Dendritic cell treated with granulocyte-macrophage colony-stimulating factor and Interleukin-4, amounts not matched to agents 40 ng/mL and 50 ng/mL, for 4 days (primary cell): ENCODE measurements at regions not wholly inside any gene's neighbourhood (a gene's known extent, or its start where the extent isn't known, plus 50 kb on each side); places are given as distances from the start of the nearest gene placed in this dataset.

ENCODE experiments used
- H3K27ac Mint-ChIP-seq: one replicate; pipeline ENCODE4 v1.8.0; 2022; ENCODE audit warnings: mild to moderate bottlenecking, mixed read lengths
- H3K27me3 Mint-ChIP-seq: one replicate; pipeline ENCODE4 v1.8.0; 2022; ENCODE audit warnings: mild to moderate bottlenecking, mixed read lengths
- H3K36me3 Mint-ChIP-seq: one replicate; pipeline ENCODE4 v1.8.0; 2022; ENCODE audit warnings: low read depth, mixed read lengths
- H3K4me1 Mint-ChIP-seq: one replicate; pipeline ENCODE4 v1.8.0; 2022; ENCODE audit warnings: low read depth, mixed read lengths
- H3K4me3 Mint-ChIP-seq: one replicate; pipeline ENCODE4 v1.8.0; 2022; ENCODE audit warnings: mild to moderate bottlenecking, moderate library complexity, mixed read lengths
- H3K9me3 Mint-ChIP-seq: one replicate; pipeline ENCODE4 v1.8.0; 2022; ENCODE audit warnings: mixed read lengths
- intact Hi-C: fragments of 100-400 bp; cut with micrococcal nuclease; formaldehyde crosslinking; loops from one replicate; pipeline ENCODE4 v1.15.0; 2022

DNA sequence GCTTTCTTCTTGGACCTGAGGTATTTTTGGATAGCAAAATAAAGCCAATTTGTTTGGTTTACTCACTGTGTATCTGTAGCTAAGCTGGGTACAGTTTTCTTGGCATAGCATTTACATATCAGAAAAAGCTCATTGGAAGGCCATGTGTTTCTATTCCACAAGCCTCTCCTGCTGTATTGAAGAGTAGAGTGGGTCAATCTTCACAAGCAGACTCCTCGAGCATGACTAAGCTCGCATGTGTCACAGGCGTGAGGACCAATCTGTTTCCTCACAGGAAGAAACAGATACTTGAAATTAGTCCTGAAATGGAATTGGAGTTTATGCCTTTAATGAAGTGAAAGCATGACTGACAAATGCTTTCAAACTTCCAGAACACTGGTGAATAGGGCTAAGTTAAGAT, 1279.0 kb upstream of the MAP3K7 start:
- Mint-ChIP-seq H3K36me3 (no peaks in the 10 kb centered on the region), H3K27ac (no peak overlapping the region), H3K4me1 (no peaks in the 10 kb centered on the region), H3K27me3 (no peaks in the 10 kb centered on the region), H3K9me3 (peaks cover 18% of the 10 kb centered on the region), H3K4me3 (no peak overlapping the region)
- intact Hi-C loops: no loop called here

DNA sequence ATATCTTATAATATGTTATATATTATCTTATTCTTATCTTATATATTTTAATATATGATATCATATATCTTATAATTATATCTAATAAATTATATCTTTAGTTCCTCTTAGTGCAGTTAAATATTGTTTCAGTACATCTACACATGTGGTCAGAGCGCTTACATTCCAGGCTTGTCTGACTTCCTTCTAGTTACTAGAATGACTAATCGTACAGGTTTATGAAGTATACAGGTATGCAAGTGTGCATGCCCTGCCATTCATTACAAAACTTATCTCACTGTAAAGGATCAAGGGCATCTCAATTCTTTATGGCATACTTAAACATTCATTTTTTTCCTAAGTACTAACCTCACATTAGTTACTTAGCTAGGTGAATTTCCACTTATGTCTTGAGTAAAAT, 1278.0 kb upstream of the MAP3K7 start:
- intact Hi-C loops: no loop called here
- Mint-ChIP-seq H3K36me3 (no peaks in the 10 kb centered on the region), H3K27me3 (no peaks in the 10 kb centered on the region)

DNA sequence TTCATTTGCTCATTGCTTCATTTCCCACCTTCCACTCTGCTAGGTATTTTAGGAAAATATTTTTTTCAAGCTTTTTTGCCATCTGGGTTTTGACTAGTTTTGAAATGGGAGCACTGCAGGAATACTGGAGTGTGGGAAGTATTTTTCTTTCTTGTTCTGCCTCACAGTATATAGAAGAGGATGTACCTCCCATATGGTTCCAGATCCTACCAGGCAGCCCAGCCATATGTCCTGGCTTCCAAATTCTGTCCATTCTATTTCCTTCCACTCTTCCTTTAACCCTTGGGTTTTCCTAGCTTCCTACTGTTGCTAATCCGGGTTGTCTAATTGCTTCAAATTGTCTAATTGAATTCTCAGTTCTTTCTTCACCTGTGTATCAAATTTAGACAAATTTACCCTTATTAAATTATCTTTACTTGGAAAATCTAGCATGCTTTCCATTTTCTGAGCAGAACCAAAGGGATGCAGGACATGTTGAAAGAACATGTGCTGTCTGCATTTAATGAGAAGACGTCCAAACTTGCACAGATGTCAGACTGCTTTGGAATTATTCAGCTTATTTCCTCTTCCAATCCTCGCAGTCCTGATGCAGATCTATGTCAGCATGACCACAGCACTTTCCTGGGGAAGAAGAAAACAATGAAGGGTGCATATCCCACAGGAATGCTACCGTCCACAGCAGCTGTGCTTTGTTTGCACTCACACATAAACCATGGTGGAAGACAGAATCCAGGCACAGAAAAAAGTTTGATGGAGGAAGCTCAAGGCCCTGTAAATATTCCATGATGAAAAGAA, 1273.9 kb upstream of the MAP3K7 start:
- H3K4me1 Mint-ChIP-seq: no peaks in the 10 kb centered on the region
- H3K9me3 Mint-ChIP-seq: peaks cover 9% of the 10 kb centered on the region
- intact Hi-C loops: no loop called here
- H3K36me3 Mint-ChIP-seq: no peaks in the 10 kb centered on the region
- no peak overlapping the region for H3K4me3 Mint-ChIP-seq
- H3K27ac Mint-ChIP-seq: no peak overlapping the region
- no peaks in the 10 kb centered on the region for H3K27me3 Mint-ChIP-seq

More for the DNA sequence above, 1278.0 kb upstream of the MAP3K7 start:
- no peak overlapping the region for H3K27ac Mint-ChIP-seq
- no peaks in the 10 kb centered on the region for H3K4me1 Mint-ChIP-seq
- H3K4me3 Mint-ChIP-seq: no peak overlapping the region
- H3K9me3 Mint-ChIP-seq: peaks cover 18% of the 10 kb centered on the region

DNA sequence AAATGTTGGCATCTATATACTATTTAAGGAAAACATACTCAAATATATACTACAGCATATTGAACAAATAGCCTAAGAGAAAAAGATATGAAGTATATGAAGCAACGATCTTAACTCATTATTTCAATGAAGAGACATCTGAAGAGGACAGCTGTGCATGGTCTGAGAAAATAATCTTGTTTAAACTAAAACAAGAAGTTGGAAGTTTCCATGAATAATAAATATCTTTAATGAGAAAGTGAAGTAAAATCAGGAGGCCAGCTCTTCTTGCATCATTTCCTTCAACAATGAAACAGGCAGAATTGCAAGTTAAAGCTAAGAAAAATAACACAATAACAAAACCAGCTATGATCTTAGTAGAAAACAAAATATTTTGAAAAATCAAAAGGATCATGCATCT, 1265.4 kb upstream of the MAP3K7 start:
- Mint-ChIP-seq H3K4me3 (no peak overlapping the region), H3K4me1 (no peaks in the 10 kb centered on the region), H3K27ac (no peak overlapping the region), H3K9me3 (peaks cover 2% of the 10 kb centered on the region), H3K27me3 (no peaks in the 10 kb centered on the region), H3K36me3 (no peaks in the 10 kb centered on the region)
- intact Hi-C loops: no loop called here

DNA sequence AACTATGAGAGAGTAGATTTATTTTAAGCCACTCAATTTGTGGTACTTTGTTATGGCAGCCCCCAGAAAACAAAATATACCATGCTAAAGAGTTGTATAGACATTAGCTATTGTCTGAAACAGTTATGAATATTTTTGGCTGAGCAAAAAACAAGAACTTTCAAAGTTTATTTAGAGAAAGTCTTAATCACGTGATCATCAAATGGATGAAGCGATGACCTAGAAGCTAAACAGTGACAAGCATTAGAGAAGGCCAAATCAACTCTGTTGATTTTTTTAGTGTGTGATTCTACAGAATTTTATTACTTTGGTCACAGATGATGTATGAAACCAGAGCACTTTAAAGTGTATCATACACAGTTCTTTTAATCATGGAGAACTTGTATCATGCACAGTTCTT, 1247.9 kb upstream of the MAP3K7 start:
- intact Hi-C loops: no loop called here
- Mint-ChIP-seq H3K4me1 (no peaks in the 10 kb centered on the region), H3K27ac (no peak overlapping the region), H3K9me3 (no peaks in the 10 kb centered on the region), H3K36me3 (no peaks in the 10 kb centered on the region), H3K27me3 (no peaks in the 10 kb centered on the region), H3K4me3 (no peak overlapping the region)

DNA sequence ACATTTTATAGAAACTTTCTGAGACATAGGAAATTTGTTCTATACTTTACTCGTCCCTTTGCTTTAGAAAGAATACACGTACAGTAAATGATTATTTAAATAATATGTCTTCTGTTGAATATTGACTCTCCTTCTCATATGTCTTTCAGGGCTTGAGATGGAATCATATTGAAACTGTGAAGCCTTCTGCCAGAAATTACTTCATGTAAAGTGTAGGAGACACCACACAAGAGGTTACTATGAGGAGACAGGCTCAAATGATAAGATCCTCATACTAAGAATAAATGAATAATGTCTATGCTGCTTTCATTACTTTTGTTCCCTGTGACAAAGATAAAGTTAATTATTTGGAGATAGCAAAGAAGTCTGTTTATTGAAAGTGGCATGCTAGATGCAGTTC, 1240.3 kb upstream of the MAP3K7 start:
- Mint-ChIP-seq H3K27ac (no peak overlapping the region), H3K4me1 (no peaks in the 10 kb centered on the region), H3K36me3 (no peaks in the 10 kb centered on the region), H3K9me3 (peaks cover 18% of the 10 kb centered on the region), H3K4me3 (no peak overlapping the region), H3K27me3 (no peaks in the 10 kb centered on the region)
- intact Hi-C loops: no loop called here

DNA sequence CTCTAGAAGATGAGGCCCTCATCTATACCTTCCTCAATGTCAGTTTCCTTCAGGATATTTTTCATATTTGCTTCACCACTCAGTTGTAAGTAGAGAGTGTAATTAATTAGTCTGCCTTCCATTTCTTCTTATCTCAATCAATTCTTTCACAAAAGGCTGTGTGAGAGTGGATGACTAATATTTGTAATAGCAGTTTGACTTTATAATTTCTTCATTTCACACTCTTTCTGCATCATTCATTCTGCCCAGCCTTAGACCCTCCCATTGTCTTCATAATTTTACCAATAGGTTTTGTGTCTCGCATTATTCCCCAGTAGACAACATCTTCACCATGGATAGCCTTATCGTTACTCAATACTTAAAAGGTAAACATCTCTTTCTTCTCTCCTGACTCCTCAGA, 1239.3 kb upstream of the MAP3K7 start:
- intact Hi-C loops: no loop called here
- Mint-ChIP-seq H3K9me3 (peaks cover 18% of the 10 kb centered on the region), H3K27me3 (no peaks in the 10 kb centered on the region), H3K27ac (no peak overlapping the region), H3K36me3 (no peaks in the 10 kb centered on the region), H3K4me1 (no peaks in the 10 kb centered on the region), H3K4me3 (no peak overlapping the region)

DNA sequence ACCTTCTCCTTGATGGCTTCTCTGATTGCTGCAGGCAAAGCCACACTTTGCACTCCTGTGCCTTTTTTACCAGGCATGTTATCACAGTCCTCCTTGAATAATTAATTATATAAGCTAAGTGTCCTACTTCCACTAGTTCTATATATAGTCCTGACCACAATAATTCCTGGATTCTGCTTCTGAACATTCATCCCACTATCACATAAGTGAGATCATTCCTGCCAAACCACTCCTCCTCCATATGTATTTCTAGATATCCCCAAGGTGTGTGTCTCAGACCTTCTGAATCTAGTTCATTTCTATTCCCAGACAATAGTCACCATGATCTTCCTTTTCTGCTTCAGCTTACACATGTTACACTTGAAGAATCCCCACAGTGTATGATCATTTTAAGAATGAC, 1237.5 kb upstream of the MAP3K7 start:
- no peak overlapping the region for H3K4me3 Mint-ChIP-seq
- H3K27ac Mint-ChIP-seq: no peak overlapping the region
- peaks cover 18% of the 10 kb centered on the region for H3K9me3 Mint-ChIP-seq
- no peaks in the 10 kb centered on the region for H3K4me1 Mint-ChIP-seq
- no peaks in the 10 kb centered on the region for H3K27me3 Mint-ChIP-seq
- no peaks in the 10 kb centered on the region for H3K36me3 Mint-ChIP-seq
- intact Hi-C loops: no loop called here

DNA sequence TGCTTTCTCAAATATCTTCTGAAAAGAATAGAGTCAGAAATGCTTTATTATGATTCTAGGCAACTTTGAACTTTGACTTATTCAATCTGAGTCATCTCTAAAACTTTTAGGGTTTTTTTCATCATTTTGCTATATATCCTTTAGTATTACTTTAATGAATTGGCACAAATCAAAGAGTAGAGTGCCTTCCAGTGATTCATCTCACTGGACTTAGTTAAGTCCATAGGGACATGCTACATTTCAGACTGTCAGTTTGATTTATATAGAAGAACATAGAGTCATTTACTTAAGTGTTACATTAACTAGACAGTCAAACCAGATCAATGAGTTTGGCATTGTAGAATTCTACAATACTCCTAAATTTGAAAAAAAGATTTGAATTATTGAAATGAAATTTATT, 1235.7 kb upstream of the MAP3K7 start:
- H3K27me3 Mint-ChIP-seq: no peaks in the 10 kb centered on the region
- no peak overlapping the region for H3K27ac Mint-ChIP-seq
- intact Hi-C loops: no loop called here
- peaks cover 26% of the 10 kb centered on the region for H3K9me3 Mint-ChIP-seq
- no peak overlapping the region for H3K4me3 Mint-ChIP-seq
- H3K36me3 Mint-ChIP-seq: no peaks in the 10 kb centered on the region
- no peaks in the 10 kb centered on the region for H3K4me1 Mint-ChIP-seq

DNA sequence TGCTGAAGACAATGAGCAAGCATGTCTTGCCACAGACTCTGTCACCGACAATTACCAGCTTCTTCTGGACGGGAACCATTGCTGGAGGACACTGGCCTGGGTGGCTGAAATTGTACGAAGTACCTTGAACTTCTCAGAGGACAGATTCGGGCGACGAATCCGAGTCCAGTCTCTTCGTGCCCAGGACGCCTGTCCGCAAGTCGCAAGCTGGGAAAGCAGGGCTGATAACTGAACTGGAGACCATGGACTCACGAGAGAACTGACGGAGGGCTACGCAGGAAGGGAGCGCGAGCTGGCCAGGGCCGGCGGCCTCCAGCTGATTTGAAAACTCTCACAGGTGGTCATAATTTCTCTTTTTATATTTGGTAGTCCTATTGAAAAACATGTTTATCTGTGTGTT, 1229.5 kb upstream of the MAP3K7 start:
- intact Hi-C loops: no loop called here
- Mint-ChIP-seq H3K4me1 (no peaks in the 10 kb centered on the region), H3K27ac (no peak overlapping the region), H3K27me3 (no peaks in the 10 kb centered on the region), H3K9me3 (peaks cover 8% of the 10 kb centered on the region), H3K4me3 (no peak overlapping the region), H3K36me3 (no peaks in the 10 kb centered on the region)

DNA sequence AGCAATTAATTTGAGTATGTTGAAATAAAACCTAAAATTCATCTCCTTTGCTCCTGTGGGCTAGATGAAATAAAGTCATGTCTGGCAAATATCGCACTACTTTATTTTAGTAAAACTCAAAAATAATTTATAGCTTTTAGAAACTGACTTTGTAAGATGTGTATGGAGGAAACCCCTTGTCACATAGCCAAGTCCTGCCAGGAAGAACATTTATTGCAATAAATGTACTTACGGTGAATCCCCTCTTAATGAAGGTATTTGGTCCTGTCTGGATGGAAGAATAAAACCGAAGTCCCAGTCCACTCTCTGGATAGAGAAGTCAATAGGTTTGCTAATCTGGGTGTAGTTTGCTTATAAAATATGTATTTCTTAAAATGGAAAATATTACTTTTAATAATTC, 1226.8 kb upstream of the MAP3K7 start:
- H3K9me3 Mint-ChIP-seq: peaks cover 8% of the 10 kb centered on the region
- no peaks in the 10 kb centered on the region for H3K36me3 Mint-ChIP-seq
- intact Hi-C loops: no loop called here
- H3K4me3 Mint-ChIP-seq: no peak overlapping the region
- no peaks in the 10 kb centered on the region for H3K27me3 Mint-ChIP-seq
- H3K27ac Mint-ChIP-seq: no peak overlapping the region
- no peaks in the 10 kb centered on the region for H3K4me1 Mint-ChIP-seq

DNA sequence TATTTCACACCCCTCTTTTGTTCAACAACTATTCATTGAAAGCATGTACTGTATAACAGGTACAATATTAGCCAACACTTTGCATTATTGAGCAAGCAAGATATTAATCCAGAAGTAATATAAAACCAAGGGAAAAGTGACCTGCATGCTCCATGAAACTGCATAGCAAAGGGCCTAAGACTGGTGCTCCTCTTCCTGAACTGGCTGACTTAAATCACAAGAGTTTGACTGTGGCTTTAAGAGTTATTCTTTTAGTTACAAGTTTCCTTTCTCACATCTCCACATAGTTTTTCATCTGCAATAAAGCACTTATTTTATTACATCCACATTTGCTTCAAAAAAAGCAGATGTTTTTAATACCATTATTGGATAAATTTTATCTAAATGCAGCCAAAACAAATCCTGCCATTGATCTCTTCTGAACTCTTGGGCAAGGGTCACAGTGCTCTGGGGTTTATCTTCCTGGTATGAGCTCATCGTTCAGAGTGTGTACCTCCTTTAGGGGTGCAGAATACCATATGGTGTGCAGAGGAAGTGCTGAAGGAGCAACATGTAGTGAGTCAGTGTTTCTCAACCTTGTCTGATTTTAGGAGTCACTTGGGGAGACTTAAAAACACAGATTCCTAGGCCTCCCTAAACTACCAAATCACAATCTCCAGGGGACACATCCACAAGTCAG, 1225.9 kb upstream of the MAP3K7 start:
- H3K36me3 Mint-ChIP-seq: no peaks in the 10 kb centered on the region
- H3K27me3 Mint-ChIP-seq: no peaks in the 10 kb centered on the region
- H3K9me3 Mint-ChIP-seq: no peaks in the 10 kb centered on the region
- H3K27ac Mint-ChIP-seq: no peak overlapping the region
- no peak overlapping the region for H3K4me3 Mint-ChIP-seq
- H3K4me1 Mint-ChIP-seq: no peaks in the 10 kb centered on the region
- intact Hi-C loops: no loop called here

DNA sequence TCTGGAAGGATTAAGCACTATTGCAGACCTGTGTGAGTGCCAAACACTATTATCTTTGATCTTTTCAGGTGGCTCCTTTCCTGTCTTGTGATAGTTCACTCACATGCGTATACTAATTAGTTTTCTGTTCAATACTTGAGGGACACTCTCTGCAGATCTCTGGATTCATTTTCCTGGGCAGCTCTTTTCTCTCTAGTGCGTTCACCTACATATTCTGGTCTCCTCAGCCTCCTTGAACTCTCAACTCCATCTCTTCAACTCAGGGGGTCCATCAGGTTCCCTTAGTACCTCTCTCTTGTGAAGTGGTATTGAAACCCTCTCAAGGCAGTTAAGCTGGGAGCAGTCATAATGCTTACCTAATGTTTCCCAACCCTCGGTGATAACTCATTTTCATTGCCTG, 1218.1 kb upstream of the MAP3K7 start:
- intact Hi-C loops: no loop called here
- Mint-ChIP-seq H3K27me3 (no peaks in the 10 kb centered on the region), H3K4me3 (no peak overlapping the region), H3K4me1 (no peaks in the 10 kb centered on the region), H3K9me3 (peaks cover 11% of the 10 kb centered on the region), H3K27ac (no peak overlapping the region), H3K36me3 (no peaks in the 10 kb centered on the region)

DNA sequence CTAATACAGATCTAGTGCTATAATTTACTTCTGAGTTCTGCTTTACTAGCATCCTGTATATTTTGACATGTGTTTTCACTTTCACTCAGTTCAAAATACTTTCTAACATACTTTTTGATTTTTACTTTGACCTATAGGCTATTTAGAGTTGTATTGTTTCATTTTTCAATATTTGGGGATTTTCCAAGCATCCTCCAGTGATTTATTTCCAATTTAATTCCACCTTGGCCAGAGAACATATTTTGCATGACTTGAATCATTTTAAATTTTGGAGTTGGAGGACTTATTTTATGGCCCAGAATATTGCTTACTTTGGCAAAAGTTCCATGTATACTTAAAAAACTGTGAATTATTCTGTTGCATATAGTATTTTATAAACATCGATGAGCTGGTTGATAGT, 1215.6 kb upstream of the MAP3K7 start:
- Mint-ChIP-seq H3K27me3 (no peaks in the 10 kb centered on the region), H3K4me3 (no peak overlapping the region), H3K36me3 (no peaks in the 10 kb centered on the region), H3K9me3 (peaks cover 11% of the 10 kb centered on the region), H3K4me1 (no peaks in the 10 kb centered on the region), H3K27ac (no peak overlapping the region)
- intact Hi-C loops: no loop called here

DNA sequence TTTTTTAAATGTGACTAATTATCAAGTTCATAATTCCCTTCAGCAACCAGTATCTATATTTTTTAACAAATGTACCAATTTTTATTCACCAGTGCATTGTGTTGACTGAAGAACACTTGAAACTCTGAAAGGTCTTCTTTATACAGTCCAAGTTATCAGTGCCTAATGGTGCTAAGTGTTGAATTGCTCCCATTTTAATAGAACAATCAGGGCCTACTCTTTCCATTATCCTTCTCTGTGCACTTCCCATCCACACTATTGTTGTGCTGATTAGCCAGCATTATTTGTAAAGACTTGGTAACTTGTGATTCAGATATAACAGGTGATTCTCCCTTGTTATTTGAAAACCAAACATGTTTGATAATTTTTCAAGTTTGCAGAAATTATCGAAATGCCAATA, 1209.7 kb upstream of the MAP3K7 start:
- H3K27me3 Mint-ChIP-seq: no peaks in the 10 kb centered on the region
- no peaks in the 10 kb centered on the region for H3K4me1 Mint-ChIP-seq
- H3K36me3 Mint-ChIP-seq: no peaks in the 10 kb centered on the region
- intact Hi-C loops: no loop called here
- H3K4me3 Mint-ChIP-seq: no peak overlapping the region
- no peaks in the 10 kb centered on the region for H3K9me3 Mint-ChIP-seq
- H3K27ac Mint-ChIP-seq: no peak overlapping the region
